Peyer's patch (tissue), 4 donors: ENCODE measurements at regions not wholly inside any gene's neighbourhood (a gene's known extent, or its start where the extent isn't known, plus 50 kb on each side); places are given as distances from the start of the nearest gene placed in this dataset.

ENCODE experiments used
- CTCF ChIP-seq, 6 experiments: fragments of 450-650 bp in 4 of 6; fragments of 200-600 bp in 2 of 6; sonication (generic) in 1 of 6; IDR thresholded peaks; one replicate each; pipeline ENCODE4 v1.5.1; 2017 to 2019; ENCODE audit warnings: antibody characterized with exemption in 6 of 6, mild to moderate bottlenecking in 3 of 6, moderate library complexity in 1 of 6
- POLR2A ChIP-seq, 2 donors: fragments of 450-650 bp; IDR thresholded peaks; one replicate each; pipeline ENCODE4 v1.5.1; 2017; ENCODE audit warnings: antibody characterized with exemption in 2 of 2, mild to moderate bottlenecking in 2 of 2, moderate library complexity in 2 of 2

GRCh38 chr3:192082730-192083660 lies 622.0 kb downstream of the PYDC2 start:
- TF ChIP-seq CTCF (IDR thresholded peaks at IDR 0.05) (no peak), POLR2A (IDR thresholded peaks at IDR 0.05) (no peak)
